GM21786 (cell line): ENCODE measurements at regions not wholly inside any gene's neighbourhood (a gene's known extent, or its start where the extent isn't known, plus 50 kb on each side); places are given as distances from the start of the nearest gene placed in this dataset.
"Not testable (repeated sequence)": the region's sequence is repeated elsewhere in the genome, so short reads cannot be mapped to it uniquely, and the experiment has no call there.

Experiments used
- ATAC-seq: cut with Tn5 transposase; IDR thresholded peaks from one replicate; pipeline ENCODE4 v1.9.1; 2021; ENCODE audit not compliant: unreplicated experiment

DNA sequence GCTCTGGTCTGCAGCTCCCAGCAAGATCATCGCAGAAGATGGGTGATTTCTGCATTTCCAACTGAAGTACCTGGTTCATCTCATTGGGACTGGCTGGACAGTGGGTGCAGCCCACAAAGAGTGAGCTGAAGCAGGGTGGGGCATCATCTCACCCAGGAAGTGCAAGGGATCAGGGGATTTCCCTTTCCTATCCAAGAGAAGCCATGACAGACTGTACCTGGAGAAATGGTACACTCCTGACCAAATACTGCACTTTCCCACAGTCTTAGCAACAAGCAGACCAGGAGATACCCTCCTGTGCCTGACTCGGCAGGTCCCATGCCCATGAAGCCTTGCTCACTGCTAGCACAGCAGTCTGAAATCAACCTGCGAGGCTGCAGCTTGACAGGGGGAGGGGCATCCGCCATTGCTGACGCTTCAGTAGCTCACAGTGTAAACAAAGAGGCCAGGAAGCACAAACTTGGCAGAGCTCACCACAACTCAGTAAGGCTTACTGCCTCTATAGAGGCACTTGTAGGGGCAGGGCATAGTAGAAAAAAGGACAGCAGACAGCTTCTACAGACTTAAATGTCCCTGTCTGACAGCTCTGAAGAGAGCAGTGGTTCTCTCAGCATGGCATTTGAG, 60.5 kb downstream of the AREG start:
- not testable (repeated sequence) for ATAC-seq

DNA sequence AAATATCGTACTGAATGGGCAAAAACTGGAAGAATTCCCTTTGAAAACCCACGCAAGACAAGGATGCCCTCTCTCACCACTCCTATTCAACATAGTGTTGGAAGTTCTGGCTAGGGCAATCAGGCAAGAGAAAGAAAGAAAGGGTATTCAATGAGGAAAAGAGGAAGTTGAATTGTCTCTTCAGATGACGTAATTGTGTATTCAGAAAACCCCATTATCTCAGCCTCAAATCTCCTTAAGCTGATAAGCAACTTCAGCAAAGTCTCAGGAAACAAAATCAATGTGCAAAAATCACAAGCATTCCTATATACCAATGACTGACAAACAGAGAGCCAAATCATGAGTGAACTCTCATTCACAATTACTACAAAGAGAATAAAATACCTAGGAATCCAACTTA, 64.4 kb downstream of the AREG start:
- ATAC-seq, result not testable (repeated sequence)

GRCh38 chr4:74516303-74516702, 71.4 kb downstream of the AREG start:
- no peak for ATAC-seq

DNA sequence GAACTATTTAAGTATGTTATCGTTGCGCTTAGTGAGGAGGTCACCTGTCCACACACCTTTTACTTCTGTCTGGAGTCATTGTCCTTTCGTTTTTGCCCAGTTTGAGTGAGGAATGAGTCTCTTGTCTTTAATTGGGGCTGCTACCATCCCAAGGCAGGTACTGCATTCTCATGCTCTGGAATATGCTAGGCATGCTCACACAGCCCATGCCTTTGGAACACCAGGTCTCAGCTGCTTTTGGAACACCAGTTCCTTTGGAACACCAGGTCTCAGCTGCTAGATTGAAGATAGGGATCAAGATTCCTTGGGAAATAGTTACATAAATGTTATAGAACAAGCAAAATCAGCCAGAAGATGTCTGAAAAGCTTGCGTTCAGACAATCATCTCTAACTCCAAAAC, 73.1 kb downstream of the AREG start:
- ATAC-seq, result no peak

DNA sequence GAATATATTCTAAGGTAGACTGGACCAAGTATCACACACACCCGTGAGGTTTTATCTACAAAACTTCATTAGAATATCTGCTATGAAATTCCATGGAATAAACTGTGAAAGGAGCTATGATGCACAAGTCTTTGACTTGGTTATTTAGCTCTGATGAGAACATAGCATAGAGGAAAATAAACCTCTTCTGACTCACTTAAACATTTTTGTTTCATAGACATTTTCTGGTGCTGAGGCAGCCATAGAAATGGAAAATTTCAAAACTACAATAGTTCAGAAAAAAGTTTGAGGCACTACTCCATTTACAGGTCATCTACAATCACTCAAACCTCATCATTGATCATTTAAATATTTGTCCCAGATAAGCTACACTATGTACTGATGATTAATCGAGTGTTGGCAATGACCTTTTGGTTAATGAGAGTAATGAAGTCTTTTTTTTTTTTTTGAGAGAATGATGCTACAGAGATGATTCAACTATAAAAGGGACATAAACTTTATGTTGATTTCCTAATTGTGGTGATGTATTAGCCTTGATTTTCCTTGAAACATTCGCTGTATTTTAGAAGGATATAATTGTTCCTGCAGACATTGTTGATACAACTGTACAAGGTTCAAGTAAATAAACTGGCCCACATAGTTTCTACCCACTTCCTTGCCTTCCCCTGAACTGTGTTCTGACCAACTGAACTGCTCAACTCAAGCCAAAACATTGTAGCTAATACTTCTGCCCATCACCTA, 77.5 kb downstream of the AREG start:
- no peak for ATAC-seq

DNA sequence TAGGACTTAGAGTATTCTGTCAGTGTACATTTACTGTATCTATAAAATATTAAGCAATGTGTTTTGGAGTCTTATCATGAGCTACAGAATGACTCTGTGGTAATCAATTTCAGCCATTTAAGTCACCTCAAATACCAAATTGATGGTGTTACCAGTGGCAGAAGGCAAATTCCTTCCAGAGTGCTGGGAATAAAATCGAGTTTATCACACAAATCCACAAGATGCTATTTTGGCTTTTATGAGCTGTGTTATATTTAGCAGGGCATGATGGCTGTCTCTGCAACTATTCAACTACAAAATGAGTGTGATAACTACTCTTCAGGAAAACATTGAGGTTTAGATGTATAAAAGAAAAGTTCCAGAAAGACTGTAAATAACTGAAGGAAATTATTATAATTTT, 78.2 kb downstream of the AREG start:
- no peak for ATAC-seq

- ATAC-seq, result no peak
Measured at GRCh38 chr4:74524985-74525384, 80.0 kb downstream of the AREG start.

DNA sequence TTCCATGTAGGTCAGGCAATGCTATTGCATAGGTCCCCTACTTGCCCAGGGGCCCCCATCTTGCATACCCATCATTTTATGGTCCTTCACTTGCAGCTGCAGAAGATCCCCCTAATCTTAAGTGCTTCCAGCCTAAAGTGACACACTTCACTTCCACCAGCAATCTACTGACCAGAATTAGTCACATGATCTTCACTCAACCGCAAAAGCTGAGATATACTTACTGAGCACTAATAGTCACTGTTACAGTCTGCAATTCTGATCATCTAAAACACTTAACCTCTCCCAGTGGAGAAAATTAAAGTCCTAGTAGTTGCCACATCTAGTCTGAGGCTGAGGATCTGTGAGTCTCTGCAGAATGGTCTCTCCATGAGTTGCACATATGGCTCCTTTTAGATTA, 82.1 kb downstream of the AREG start:
- ATAC-seq, result no peak

- ATAC-seq, result no peak
Measured at GRCh38 chr4:74528178-74528577, 83.2 kb downstream of the AREG start.

GRCh38 chr4:74529284-74530041, 84.5 kb downstream of the AREG start:
- no peak for ATAC-seq

- ATAC-seq, result peak; percentile 96
Measured at GRCh38 chr4:74531963-74532794, 87.2 kb downstream of the AREG start.

- ATAC-seq, result no peak
Measured at GRCh38 chr4:74534121-74534520, 89.2 kb downstream of the AREG start.

DNA sequence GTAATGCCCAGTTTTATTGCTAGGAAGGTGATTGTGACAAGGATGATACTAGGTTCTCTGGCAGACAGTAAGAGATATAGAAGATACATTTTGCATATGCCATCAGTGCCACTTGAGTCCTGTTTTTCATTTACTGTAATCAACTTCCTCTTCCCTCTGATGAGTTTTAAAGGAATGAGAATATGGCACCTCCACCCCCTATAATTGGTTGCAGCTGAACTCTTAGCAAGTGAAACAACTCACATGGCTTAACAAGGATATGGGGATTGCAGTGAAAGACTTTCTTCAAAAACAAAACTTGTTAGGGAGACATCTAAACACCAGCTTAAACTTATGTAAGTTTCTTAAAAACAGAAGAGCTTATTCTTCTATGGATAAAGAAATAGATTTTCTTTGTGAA, 90.0 kb downstream of the AREG start:
- ATAC-seq, result no peak

- ATAC-seq, result no peak
Measured at GRCh38 chr4:74535512-74535911, 90.6 kb downstream of the AREG start.

DNA sequence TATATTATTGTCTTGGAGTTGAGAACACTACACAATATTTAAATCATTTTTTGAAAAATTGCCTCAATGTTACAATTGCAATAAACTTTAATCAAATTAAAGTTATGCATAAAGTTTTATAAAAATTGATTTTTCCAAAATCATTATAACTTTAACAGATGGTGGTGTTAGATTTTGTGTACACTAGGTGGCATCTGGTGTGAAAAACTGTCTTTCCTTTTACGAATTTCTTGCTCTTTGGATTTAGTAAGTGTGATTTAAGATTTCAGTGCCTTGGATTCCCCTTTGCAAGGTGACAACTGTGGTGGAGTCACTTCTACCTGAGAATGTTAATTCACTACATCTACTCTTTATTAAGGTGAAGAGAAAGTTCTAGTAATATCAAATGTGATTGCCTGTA, 91.6 kb downstream of the AREG start:
- no peak for ATAC-seq

DNA sequence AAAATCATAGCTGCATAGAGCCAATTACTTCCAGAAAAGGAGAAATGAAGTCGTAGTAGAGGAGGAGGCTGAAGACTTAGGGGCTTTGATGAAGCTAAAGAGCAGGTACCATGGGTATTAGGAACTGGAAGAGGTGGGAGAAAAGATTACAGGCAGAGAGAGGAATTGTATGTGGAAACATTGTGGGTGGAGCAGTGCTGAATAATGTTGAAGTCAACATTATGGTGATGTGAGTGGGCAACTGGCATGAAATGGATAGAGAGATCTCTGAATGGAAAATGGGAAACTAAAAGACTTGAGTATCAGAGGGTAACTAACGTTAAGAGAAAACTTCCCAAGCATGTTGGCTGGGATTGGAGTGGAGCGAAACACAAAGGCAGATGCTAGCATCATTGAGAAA, 92.5 kb downstream of the AREG start:
- ATAC-seq, result no peak

DNA sequence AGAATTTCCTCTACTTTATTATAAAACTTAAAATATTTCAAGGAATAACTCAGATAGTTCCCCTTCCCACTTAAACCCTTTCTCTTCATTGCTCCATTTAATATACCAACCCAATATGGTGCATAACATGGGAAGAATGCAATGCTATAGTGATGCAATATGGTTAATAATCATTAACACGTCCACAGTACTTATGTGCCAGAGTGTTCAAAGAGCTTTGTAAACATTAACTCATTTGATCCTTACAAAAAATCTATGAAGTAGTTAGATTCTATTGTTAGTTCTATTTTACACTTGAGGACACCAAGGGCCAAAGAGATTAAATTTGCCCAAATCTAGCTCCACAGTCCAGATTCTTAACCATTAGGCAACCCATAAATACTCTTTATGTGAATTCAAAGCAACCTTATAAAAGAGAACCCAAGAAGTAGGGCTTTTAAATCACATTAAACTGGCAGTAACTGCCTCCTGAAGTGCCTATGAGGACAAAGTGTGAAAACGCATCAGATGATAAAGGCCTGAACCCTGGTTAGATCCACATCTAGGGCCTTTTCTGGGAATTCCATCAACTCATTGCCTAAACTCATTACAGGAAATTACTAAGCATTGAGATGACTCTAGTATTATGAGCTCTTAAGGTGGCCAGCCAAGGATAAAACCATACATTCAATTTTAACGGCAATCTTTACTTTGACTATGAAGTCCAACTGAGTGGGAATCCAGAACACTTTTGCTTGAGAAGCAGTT, 94.3 kb downstream of the AREG start:
- ATAC-seq, result no peak

DNA sequence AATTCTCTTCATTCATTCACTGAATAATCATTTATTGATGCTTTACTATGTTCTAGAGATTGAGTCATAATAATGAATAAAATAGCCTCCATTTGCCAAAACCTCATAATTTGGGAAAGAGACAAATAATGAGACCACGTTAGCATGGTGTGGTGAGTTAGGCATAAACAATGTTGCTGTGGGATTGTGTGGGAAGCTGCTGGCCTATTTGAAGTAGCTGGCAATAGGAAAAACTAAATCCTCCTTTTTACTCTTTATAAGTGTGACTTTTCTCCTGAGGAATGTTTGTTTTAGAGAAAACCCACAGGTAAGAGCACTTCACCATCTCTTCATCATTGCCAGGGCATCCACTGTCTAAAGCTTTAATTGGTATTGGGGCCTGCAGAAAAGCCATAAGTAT, 95.3 kb downstream of the AREG start:
- ATAC-seq, result no peak

DNA sequence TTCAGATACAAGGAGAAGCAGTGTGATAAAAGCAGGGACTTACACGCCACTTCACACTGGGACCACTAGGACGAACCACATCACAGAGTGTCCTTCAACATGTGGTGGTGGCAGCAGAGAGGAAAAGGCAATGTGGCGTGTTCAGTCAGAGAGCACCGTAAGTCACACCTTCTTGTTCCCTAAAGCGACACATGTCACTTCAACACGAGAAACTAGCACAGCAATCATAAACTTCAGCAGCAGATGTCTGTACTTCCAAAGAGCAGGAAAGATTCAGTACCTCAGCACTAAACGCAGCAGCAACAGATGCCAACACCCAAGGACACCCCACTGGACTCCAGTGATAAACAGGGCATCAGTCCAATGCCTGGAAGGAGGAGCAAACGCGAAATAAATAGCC, 96.7 kb downstream of the AREG start:
- no peak for ATAC-seq

DNA sequence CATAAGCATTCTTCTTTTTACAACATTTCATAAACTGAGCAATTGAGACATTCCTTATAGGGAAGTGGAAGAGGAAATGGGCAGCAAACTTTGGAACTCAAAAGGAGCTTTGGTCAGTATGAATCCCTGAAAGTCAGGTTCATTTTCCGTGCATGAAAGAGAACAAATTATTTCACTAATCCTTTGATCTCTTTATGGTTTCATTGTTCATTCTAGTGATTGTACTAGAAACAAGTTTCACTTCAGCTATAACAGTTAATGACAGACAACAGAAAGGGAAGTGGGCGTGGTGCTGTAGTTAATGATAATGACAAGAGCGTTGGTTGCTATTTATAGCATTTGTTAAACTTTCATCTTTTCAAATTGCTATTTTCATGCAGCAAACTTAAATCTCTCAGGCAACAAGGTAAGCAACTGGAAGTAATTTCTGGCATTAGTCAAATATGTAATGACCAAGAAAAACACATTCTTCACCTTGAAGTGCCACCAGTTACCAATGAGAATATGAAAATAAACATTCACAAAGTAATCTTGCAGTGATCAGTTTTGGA, 98.4 kb downstream of the AREG start:
- ATAC-seq, result peak; percentile 96
